ENCODE measurements at regions not wholly inside any gene's neighbourhood (a gene's known extent, or its start where the extent isn't known, plus 50 kb on each side); places are given as distances from the start of the nearest gene placed in this dataset.

DNA sequence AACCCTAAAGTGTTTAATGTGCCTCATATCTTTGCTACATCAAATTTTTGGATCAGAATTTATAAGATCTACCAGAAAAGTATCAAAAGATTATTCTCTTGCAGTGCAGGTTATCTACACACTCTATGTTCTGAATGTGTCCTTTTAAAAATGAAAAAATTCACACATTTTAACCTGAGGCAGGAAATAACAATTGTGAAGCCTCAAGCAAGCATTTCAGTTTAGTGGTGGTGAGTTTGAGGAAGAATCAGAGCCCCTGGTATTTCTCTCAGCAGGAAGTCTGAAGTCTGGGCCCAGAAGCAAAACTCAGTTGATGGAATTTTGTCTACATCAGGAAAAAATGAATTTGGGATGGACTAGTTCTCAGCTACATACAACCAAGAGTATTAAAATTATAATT lies 137.0 kb upstream of the PZP start:
- ChIA-PET CTCF (no interaction called here), POLR2A (ENCODE audit: low non-redundant PET) (no interaction called here)
- TF ChIP-seq, protein P1, sequence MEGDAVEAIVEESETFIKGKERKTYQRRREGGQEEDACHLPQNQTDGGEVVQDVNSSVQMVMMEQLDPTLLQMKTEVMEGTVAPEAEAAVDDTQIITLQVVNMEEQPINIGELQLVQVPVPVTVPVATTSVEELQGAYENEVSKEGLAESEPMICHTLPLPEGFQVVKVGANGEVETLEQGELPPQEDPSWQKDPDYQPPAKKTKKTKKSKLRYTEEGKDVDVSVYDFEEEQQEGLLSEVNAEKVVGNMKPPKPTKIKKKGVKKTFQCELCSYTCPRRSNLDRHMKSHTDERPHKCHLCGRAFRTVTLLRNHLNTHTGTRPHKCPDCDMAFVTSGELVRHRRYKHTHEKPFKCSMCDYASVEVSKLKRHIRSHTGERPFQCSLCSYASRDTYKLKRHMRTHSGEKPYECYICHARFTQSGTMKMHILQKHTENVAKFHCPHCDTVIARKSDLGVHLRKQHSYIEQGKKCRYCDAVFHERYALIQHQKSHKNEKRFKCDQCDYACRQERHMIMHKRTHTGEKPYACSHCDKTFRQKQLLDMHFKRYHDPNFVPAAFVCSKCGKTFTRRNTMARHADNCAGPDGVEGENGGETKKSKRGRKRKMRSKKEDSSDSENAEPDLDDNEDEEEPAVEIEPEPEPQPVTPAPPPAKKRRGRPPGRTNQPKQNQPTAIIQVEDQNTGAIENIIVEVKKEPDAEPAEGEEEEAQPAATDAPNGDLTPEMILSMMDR (conservative IDR thresholded peaks at IDR 0.05; ENCODE audit: low read depth) = no peak
- H3K27ac ChIP-seq = no peak overlapping the region
- DNase-seq (ENCODE audit: low spot score) = no peak

DNA sequence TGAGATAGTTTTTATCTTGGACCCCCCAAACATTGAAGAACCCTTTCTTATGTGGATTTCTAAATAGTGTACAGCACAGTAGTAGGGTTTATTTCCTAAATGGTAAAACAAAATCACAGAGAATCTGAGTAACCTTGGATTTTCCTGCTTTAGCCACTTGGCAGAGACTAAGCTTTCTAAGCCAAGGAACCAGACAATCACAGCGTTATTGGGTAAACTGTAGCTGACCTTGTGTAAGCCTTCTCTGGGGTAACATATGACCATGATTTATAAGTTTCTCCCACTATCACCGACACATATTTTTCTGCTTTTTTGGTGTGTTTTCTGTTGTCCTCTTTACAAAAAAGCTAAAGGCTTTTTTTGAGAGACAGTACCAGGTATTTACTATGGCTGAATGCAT lies 136.3 kb upstream of the PZP start:
- H3K27ac ChIP-seq = no peak overlapping the region
- CTCF ChIA-PET = no interaction called here
- no peak for DNase-seq (ENCODE audit: low spot score)
- TF ChIP-seq, protein P1 (conservative IDR thresholded peaks at IDR 0.05; ENCODE audit: low read depth) = no peak
- POLR2A ChIA-PET (ENCODE audit: low non-redundant PET) = no interaction called here

DNA sequence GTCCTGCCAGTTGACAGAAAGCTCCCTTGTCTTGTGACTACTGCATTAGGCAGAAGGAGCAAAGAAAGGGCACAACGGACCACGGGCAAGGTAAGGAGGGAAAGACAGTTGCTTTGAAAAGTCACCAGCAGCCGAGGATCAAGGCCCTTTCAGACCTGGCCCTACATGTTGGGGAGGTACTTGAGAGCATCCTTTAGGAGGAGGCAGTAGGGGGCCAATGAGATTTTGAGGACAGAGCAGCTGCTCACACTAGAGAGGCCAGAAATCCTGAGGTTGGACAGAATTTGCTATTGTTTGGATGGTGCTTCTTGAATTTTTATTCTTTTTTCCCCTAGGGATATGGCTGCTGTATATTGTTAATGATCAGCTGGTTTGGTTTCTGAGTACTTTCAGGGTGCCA lies 135.5 kb upstream of the PZP start:
- POLR2A ChIA-PET (ENCODE audit: low non-redundant PET) = no interaction called here
- TF ChIP-seq, protein P1 (conservative IDR thresholded peaks at IDR 0.05; ENCODE audit: low read depth) = no peak
- H3K27ac ChIP-seq = no peak overlapping the region
- no peak for DNase-seq (ENCODE audit: low spot score)
- CTCF ChIA-PET = interaction anchor here (0.7 kb wide), 1 partner anchor 1136 kb away, joined by 3 read pairs; no protein-coding TSS in a partner anchor

DNA sequence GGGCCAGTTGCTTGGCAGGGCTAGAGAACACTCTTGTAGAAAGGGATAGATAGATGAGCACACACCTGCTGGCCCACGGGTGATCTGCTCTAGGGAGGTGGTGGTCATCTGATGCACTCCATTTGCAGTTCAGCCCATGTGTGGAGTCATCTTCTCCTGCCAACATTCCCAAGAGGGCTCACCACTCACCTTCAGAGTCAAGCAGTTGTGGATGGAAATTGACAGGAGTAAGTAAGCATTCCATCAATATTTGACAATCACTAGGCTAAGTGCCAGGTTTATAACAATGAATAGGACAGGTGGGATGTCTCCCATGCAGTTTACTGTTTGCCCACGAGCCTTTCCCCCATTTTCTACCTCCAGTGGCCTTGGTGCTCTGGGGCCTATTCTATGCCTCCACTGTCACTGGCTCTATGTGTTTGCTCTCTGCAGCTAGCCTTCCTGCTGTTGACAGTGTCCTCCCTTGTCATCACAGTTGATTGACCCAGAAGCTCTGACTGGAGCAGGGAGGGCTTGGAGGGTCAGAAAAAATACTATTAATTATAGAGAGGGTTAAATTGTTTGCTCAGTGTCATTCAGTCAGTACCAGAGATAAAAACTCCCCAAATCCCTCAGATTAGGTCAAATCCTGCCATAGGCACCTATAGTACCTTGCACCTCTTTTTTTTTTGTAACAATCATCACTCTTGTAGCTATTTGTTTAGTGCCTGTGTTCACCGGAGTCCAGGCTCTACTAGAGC lies 134.6 kb upstream of the PZP start:
- DNase-seq (ENCODE audit: low spot score) = no peak
- ChIA-PET CTCF (interaction anchor here (0.8 kb wide), 1 partner anchor 11 kb away, joined by 4 read pairs; no protein-coding TSS in a partner anchor), POLR2A (ENCODE audit: low non-redundant PET) (no interaction called here)
- TF ChIP-seq, protein P1 (conservative IDR thresholded peaks at IDR 0.05; ENCODE audit: low read depth) = no peak
- no peak overlapping the region for H3K27ac ChIP-seq

DNA sequence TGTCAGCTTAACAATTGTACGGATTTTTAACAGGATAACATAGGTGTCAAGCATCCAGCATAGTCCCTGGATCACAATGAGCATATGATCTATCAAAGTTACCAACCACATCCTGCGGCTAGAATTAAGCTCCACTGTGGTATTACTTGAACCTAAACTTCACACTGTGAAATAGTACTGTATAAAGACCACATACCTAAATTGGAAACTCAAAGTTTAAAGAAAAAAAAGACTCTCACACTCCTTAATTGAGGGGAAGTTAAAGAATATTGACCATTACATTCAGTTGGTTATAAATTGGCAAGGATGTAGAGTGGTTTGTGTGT lies 133.0 kb upstream of the PZP start:
- DNase-seq (ENCODE audit: low spot score) = no peak
- ChIA-PET CTCF (interaction anchor here (1.6 to 2.2 kb wide), 2 partner anchors 10 to 38 kb away, joined by 5 to 6 read pairs; no protein-coding TSS in a partner anchor), POLR2A (ENCODE audit: low non-redundant PET) (interaction anchor here (0.6 kb wide), 1 partner anchor 276 kb away, joined by 3 read pairs; no protein-coding TSS in a partner anchor)
- TF ChIP-seq, protein P1 (conservative IDR thresholded peaks at IDR 0.05; ENCODE audit: low read depth) = no peak
- H3K27ac ChIP-seq = no peak overlapping the region

DNA sequence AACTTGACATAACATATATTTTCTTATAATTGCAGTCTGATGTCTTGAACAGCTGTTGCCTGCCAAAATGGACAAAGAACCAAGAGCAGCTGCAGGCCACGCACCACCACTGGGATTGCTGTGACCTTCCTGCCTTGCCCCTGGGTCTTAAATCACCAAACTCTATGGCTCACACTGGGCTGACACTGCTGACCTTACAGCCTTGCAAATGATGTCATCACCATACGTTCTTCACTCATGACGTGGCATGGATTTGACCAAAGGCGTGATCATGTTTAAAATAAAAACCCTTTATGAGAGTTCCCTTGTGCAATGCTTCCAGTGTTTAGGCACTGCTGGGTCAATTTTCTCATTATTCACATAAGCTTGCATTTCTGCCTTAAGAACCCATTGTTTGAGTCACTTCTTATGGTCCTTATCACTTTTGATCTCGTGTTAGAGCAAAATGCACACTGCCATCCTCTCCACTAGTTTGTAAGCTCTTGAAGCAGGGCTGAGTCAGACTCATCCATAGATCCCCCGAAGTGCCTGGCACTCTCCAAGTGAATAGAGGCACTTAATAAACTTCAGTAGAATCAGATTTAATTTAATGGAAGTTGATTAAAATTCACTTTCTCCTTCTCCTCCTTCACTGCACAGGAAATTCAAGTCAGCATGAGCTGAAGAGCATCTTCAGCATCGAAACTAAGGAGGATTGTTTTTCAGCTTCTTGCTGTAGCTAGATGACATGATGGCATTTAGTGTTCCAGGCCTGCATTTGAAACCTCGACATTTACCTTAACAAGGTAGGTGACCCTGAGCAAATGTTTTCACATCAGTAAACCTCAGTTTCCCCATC lies 132.4 kb upstream of the PZP start:
- TF ChIP-seq, protein P1 (conservative IDR thresholded peaks at IDR 0.05; ENCODE audit: low read depth) = no peak
- no peak overlapping the region for H3K27ac ChIP-seq
- DNase-seq (ENCODE audit: low spot score) = no peak
- CTCF ChIA-PET = interaction anchor here (1.6 to 2.2 kb wide), 2 partner anchors 9 to 39 kb away, joined by 5 to 6 read pairs; no protein-coding TSS in a partner anchor
- POLR2A ChIA-PET (ENCODE audit: low non-redundant PET) = no interaction called here

Data from RWPE1 (cell line).